ENCODE measurements at regions not wholly inside any gene's neighbourhood (a gene's known extent, or its start where the extent isn't known, plus 50 kb on each side); places are given as distances from the start of the nearest gene placed in this dataset.

DNA sequence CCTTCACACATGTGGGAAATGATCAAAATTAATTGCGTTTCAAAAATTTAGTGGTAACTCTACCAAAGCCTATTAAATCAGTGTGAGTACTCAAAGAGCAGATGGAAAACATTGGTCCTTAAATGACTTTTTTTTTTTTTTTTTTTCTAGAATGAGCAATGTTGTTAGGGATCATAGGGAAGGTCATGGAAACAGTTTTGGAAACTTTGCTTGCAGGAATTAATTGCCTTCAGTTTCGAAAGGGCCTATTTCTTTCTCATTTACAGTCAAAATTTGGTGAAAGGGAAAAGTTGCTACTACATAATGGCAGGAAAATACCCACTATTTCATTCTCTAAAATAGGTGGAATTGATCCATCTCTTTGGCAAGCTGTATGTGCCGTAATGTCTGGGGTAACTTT is 160.9 kb downstream of the RTL9 start:
- no peak for TF ChIP-seq POLR2A (IDR thresholded peaks at IDR 0.05)
- TF ChIP-seq, protein P1, sequence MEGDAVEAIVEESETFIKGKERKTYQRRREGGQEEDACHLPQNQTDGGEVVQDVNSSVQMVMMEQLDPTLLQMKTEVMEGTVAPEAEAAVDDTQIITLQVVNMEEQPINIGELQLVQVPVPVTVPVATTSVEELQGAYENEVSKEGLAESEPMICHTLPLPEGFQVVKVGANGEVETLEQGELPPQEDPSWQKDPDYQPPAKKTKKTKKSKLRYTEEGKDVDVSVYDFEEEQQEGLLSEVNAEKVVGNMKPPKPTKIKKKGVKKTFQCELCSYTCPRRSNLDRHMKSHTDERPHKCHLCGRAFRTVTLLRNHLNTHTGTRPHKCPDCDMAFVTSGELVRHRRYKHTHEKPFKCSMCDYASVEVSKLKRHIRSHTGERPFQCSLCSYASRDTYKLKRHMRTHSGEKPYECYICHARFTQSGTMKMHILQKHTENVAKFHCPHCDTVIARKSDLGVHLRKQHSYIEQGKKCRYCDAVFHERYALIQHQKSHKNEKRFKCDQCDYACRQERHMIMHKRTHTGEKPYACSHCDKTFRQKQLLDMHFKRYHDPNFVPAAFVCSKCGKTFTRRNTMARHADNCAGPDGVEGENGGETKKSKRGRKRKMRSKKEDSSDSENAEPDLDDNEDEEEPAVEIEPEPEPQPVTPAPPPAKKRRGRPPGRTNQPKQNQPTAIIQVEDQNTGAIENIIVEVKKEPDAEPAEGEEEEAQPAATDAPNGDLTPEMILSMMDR (IDR thresholded peaks at IDR 0.05): no peak
